A673 (cell line): ENCODE measurements at regions not wholly inside any gene's neighbourhood (a gene's known extent, or its start where the extent isn't known, plus 50 kb on each side); places are given as distances from the start of the nearest gene placed in this dataset.

Experiments
- CTCF ChIP-seq: fragments of 300-800, 200-600 bp; sonication (generic); conservative IDR thresholded peaks from 2 replicates; pipeline ENCODE4 v1.5.1; 2017; ENCODE audit warnings: low read depth, mild to moderate bottlenecking, antibody characterized with exemption, low read length, moderate library complexity, mixed read lengths
- EZH2 ChIP-seq: fragments of 200-600 bp; sonication (generic); IDR thresholded peaks from 2 replicates; pipeline ENCODE4 v1.6.1; 2017; ENCODE audit warnings: borderline replicate concordance, low read depth, mild to moderate bottlenecking, mixed read lengths, antibody characterized with exemption, low read length; ENCODE audit not compliant: poor library complexity, severe bottlenecking

- no peak for TF ChIP-seq CTCF
- TF ChIP-seq EZH2 = no peak
Measured at GRCh38 chr15:37813306-37813705, 121.1 kb upstream of the TMCO5A start.
